ENCODE measurements at regions not wholly inside any gene's neighbourhood (a gene's known extent, or its start where the extent isn't known, plus 50 kb on each side); places are given as distances from the start of the nearest gene placed in this dataset.

- Histone ChIP-seq H3K4me1 (no peaks in the 10 kb centered on the region), H3K36me3 (no peaks in the 10 kb centered on the region), H3K27ac (no peak overlapping the region), H3K9me3 (no peaks in the 10 kb centered on the region), H3K27me3 (peaks cover 40% of the 10 kb centered on the region), H3K4me3 (no peak overlapping the region)
- WGBS: 73% methylated on average over 17 of the region's 20 CpGs
- no peak for TF ChIP-seq POLR2A (IDR thresholded peaks at IDR 0.05)
- TF ChIP-seq EP300 (IDR thresholded peaks at IDR 0.05): no peak
- no peak for TF ChIP-seq POLR2AphosphoS5 (IDR thresholded peaks at IDR 0.05)
- no peak for TF ChIP-seq CTCF (IDR thresholded peaks at IDR 0.05)
- no peak for DNase-seq (ENCODE audit: low spot score in 2 of 2)
Observed at GRCh38 chr16:86371083-86371803, 139.1 kb upstream of the FOXF1 start.

GRCh38 chr16:86372193-86372592 is 138.1 kb upstream of the FOXF1 start:
- no peak for DNase-seq (ENCODE audit: low spot score in 2 of 2)
- Histone ChIP-seq H3K27ac (no peak overlapping the region), H3K27me3 (peaks cover 42% of the 10 kb centered on the region), H3K4me1 (no peaks in the 10 kb centered on the region), H3K36me3 (no peaks in the 10 kb centered on the region), H3K4me3 (no peak overlapping the region), H3K9me3 (no peaks in the 10 kb centered on the region)
- 89% methylated on average over 8 of the region's 8 CpGs for WGBS
- TF ChIP-seq POLR2AphosphoS5 (IDR thresholded peaks at IDR 0.05): no peak
- TF ChIP-seq CTCF (IDR thresholded peaks at IDR 0.05): no peak
- no peak for TF ChIP-seq POLR2A (IDR thresholded peaks at IDR 0.05)
- no peak for TF ChIP-seq EP300 (IDR thresholded peaks at IDR 0.05)

- Histone ChIP-seq H3K36me3 (no peaks in the 10 kb centered on the region), H3K4me3 (no peak overlapping the region), H3K27ac (no peak overlapping the region), H3K27me3 (peaks cover 40% of the 10 kb centered on the region), H3K4me1 (no peaks in the 10 kb centered on the region), H3K9me3 (no peaks in the 10 kb centered on the region)
- TF ChIP-seq EP300 (IDR thresholded peaks at IDR 0.05) (no peak), POLR2A (IDR thresholded peaks at IDR 0.05) (no peak), POLR2AphosphoS5 (IDR thresholded peaks at IDR 0.05) (no peak), CTCF (IDR thresholded peaks at IDR 0.05) (no peak)
- 75% methylated on average over 16 of the region's 16 CpGs for WGBS
- DNase-seq (ENCODE audit: low spot score in 2 of 2): no peak
Observed at GRCh38 chr16:86373276-86373901, 136.9 kb upstream of the FOXF1 start.

- Histone ChIP-seq H3K9me3 (no peaks in the 10 kb centered on the region), H3K27ac (no peak overlapping the region), H3K36me3 (no peaks in the 10 kb centered on the region), H3K27me3 (peaks cover 43% of the 10 kb centered on the region), H3K4me1 (no peaks in the 10 kb centered on the region), H3K4me3 (no peak overlapping the region)
- WGBS: 78% methylated on average over 6 of the region's 6 CpGs
- TF ChIP-seq CTCF (IDR thresholded peaks at IDR 0.05) (no peak), POLR2AphosphoS5 (IDR thresholded peaks at IDR 0.05) (no peak), POLR2A (IDR thresholded peaks at IDR 0.05) (no peak), EP300 (IDR thresholded peaks at IDR 0.05) (no peak)
- DNase-seq (ENCODE audit: low spot score in 2 of 2): no peak
Observed at GRCh38 chr16:86374603-86375130, 135.7 kb upstream of the FOXF1 start.

GRCh38 chr16:86375364-86375763 is 135.0 kb upstream of the FOXF1 start:
- Histone ChIP-seq H3K9me3 (no peaks in the 10 kb centered on the region), H3K4me1 (no peaks in the 10 kb centered on the region), H3K36me3 (no peaks in the 10 kb centered on the region), H3K27ac (no peak overlapping the region), H3K27me3 (peaks cover 43% of the 10 kb centered on the region), H3K4me3 (no peak overlapping the region)
- no peak for DNase-seq (ENCODE audit: low spot score in 2 of 2)
- no peak for TF ChIP-seq CTCF (IDR thresholded peaks at IDR 0.05)
- TF ChIP-seq EP300 (IDR thresholded peaks at IDR 0.05): no peak
- no peak for TF ChIP-seq POLR2A (IDR thresholded peaks at IDR 0.05)
- TF ChIP-seq POLR2AphosphoS5 (IDR thresholded peaks at IDR 0.05): no peak
- WGBS: 82% methylated on average over 5 of the region's 5 CpGs
